Stomach (tissue), 4 donors: ENCODE measurements at regions not wholly inside any gene's neighbourhood (a gene's known extent, or its start where the extent isn't known, plus 50 kb on each side); places are given as distances from the start of the nearest gene placed in this dataset.

Experiments
- CTCF ChIP-seq, 7 experiments: fragments of 450-650 bp in 4 of 7; fragments of 200-600 bp in 3 of 7; sonication (generic) in 3 of 7; IDR thresholded peaks; one replicate each; pipeline ENCODE4 v1.5.1; 2016 to 2019; ENCODE audit warnings: antibody characterized with exemption in 7 of 7, control low read depth in 2 of 7, mild to moderate bottlenecking in 1 of 7
- POLR2A ChIP-seq, 4 donors: fragments of 450-650 bp; IDR thresholded peaks; one replicate each; pipeline ENCODE4 v1.6.1; 2016; ENCODE audit warnings: antibody characterized with exemption in 4 of 4, control low read depth in 2 of 4, mild to moderate bottlenecking in 1 of 4, moderate library complexity in 1 of 4

- TF ChIP-seq POLR2A (IDR thresholded peaks at IDR 0.05) (no peak), CTCF (IDR thresholded peaks at IDR 0.05) (no peak)
These were observed 63.0 kb downstream of the RPL27A start for GRCh38 chr11:8745431-8746253.
